HG03025 (cell line): ENCODE measurements at regions not wholly inside any gene's neighbourhood (a gene's known extent, or its start where the extent isn't known, plus 50 kb on each side); places are given as distances from the start of the nearest gene placed in this dataset.
A peak's percentile ranks its signal among the peaks of the same experiment; 100 is the strongest.

Experiments used
- ATAC-seq: cut with Tn5 transposase; IDR thresholded peaks from one replicate; pipeline ENCODE4 v1.9.1; 2021; ENCODE audit warnings: mild to moderate bottlenecking, moderate library complexity; ENCODE audit not compliant: unreplicated experiment, low FRiP score

- no peak for ATAC-seq
Measured at GRCh38 chr2:136408795-136409194, 290.8 kb upstream of the CXCR4 start.

GRCh38 chr2:136407952-136408318, 290.0 kb upstream of the CXCR4 start:
- no peak for ATAC-seq

- no peak for ATAC-seq
Measured at GRCh38 chr2:136407117-136407951, 289.4 kb upstream of the CXCR4 start.

GRCh38 chr2:136404925-136405324, 287.0 kb upstream of the CXCR4 start:
- no peak for ATAC-seq

GRCh38 chr2:136404176-136404575, 286.2 kb upstream of the CXCR4 start:
- ATAC-seq: no peak

GRCh38 chr2:136402281-136402680, 284.3 kb upstream of the CXCR4 start:
- no peak for ATAC-seq

GRCh38 chr2:136399667-136400289, 281.8 kb upstream of the CXCR4 start:
- ATAC-seq: no peak

- no peak for ATAC-seq
Measured at GRCh38 chr2:136395582-136395981, 277.6 kb upstream of the CXCR4 start.

GRCh38 chr2:136394136-136395060, 276.4 kb upstream of the CXCR4 start:
- ATAC-seq: peak; percentile 84

- no peak for ATAC-seq
Measured at GRCh38 chr2:136393514-136393913, 275.6 kb upstream of the CXCR4 start.

GRCh38 chr2:136392897-136393505, 275.1 kb upstream of the CXCR4 start:
- no peak for ATAC-seq

GRCh38 chr2:136389809-136390208, 271.9 kb upstream of the CXCR4 start:
- peak; percentile 60 for ATAC-seq

- no peak for ATAC-seq
Measured at GRCh38 chr2:136386046-136386445, 268.1 kb upstream of the CXCR4 start.

- no peak for ATAC-seq
Measured at GRCh38 chr2:136384531-136385303, 266.8 kb upstream of the CXCR4 start.

GRCh38 chr2:136383167-136383566, 265.2 kb upstream of the CXCR4 start:
- no peak for ATAC-seq

GRCh38 chr2:136381722-136382633, 264.0 kb upstream of the CXCR4 start:
- peak; percentile 83 for ATAC-seq

- ATAC-seq: no peak
Measured at GRCh38 chr2:136381245-136381644, 263.3 kb upstream of the CXCR4 start.

GRCh38 chr2:136378712-136379595, 261.0 kb upstream of the CXCR4 start:
- ATAC-seq: no peak
